ENCODE measurements at regions not wholly inside any gene's neighbourhood (a gene's known extent, or its start where the extent isn't known, plus 50 kb on each side); places are given as distances from the start of the nearest gene placed in this dataset.
"Not testable (repeated sequence)": the region's sequence is repeated elsewhere in the genome, so short reads cannot be mapped to it uniquely, and the experiment has no call there.

DNA sequence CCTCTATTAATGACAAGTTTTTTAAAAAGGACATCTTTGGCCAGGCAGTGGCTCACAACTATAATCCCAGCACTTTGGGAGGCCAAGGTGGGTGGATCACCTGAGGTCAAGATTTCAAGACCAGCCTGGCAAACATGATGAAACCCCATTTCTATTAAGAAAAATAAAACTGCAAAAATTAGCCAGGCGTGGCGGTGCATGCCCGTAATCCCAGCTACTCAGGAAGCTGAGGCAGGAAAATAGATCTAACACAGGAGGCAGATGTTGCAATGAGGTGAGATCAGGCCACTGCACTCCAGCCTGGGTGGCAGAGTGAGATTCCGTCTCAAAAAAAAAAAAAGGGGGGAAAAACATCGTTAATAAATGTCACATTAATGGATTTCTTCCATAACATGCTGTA, 1805.4 kb downstream of the C4orf33 start:
- no peaks in the 10 kb centered on the region for H3K27me3 ChIP-seq (ENCODE audit: control insufficient read depth, insufficient read depth, low read length)
- no peak overlapping the region for H3K4me3 ChIP-seq (ENCODE audit: low read depth, low read length)
- no peak overlapping the region for H3K27ac ChIP-seq (ENCODE audit: low read depth, low read length)
- no peak overlapping the region for H3K9ac ChIP-seq (ENCODE audit: low read depth, low read length)
- no peaks in the 10 kb centered on the region for H3K36me3 ChIP-seq (ENCODE audit: control insufficient read depth, insufficient read depth, low read length)
- H3K4me1 ChIP-seq (ENCODE audit: control insufficient read depth, insufficient read depth, low read length): no peaks in the 10 kb centered on the region
- H3K9me3 ChIP-seq (ENCODE audit: control insufficient read depth, insufficient read depth, low read length): no peaks in the 10 kb centered on the region

GRCh38 chr4:130922955-130923354, 1827.0 kb downstream of the C4orf33 start:
- H3K4me3 ChIP-seq (ENCODE audit: low read depth, low read length): no peak overlapping the region
- no peaks in the 10 kb centered on the region for H3K36me3 ChIP-seq (ENCODE audit: control insufficient read depth, insufficient read depth, low read length)
- H3K27ac ChIP-seq (ENCODE audit: low read depth, low read length): no peak overlapping the region
- no peaks in the 10 kb centered on the region for H3K4me1 ChIP-seq (ENCODE audit: control insufficient read depth, insufficient read depth, low read length)
- no peak overlapping the region for H3K9ac ChIP-seq (ENCODE audit: low read depth, low read length)
- H3K9me3 ChIP-seq (ENCODE audit: control insufficient read depth, insufficient read depth, low read length): no peaks in the 10 kb centered on the region
- no peaks in the 10 kb centered on the region for H3K27me3 ChIP-seq (ENCODE audit: control insufficient read depth, insufficient read depth, low read length)

GRCh38 chr4:130955520-130955919, 1859.6 kb downstream of the C4orf33 start:
- Histone ChIP-seq H3K36me3 (ENCODE audit: control insufficient read depth, insufficient read depth, low read length) (no peaks in the 10 kb centered on the region), H3K9me3 (ENCODE audit: control insufficient read depth, insufficient read depth, low read length) (peaks cover 5% of the 10 kb centered on the region), H3K4me3 (ENCODE audit: low read depth, low read length) (no peak overlapping the region), H3K9ac (ENCODE audit: low read depth, low read length) (no peak overlapping the region), H3K27me3 (ENCODE audit: control insufficient read depth, insufficient read depth, low read length) (no peaks in the 10 kb centered on the region), H3K4me1 (ENCODE audit: control insufficient read depth, insufficient read depth, low read length) (no peaks in the 10 kb centered on the region), H3K27ac (ENCODE audit: low read depth, low read length) (no peak overlapping the region)

GRCh38 chr4:130985371-130985770, 1889.4 kb downstream of the C4orf33 start:
- Histone ChIP-seq H3K9ac (ENCODE audit: low read depth, low read length) (no peak overlapping the region), H3K9me3 (ENCODE audit: control insufficient read depth, insufficient read depth, low read length) (no peaks in the 10 kb centered on the region)

GRCh38 chr4:130995988-130996387, 1900.0 kb downstream of the C4orf33 start:
- Histone ChIP-seq H3K27me3 (ENCODE audit: control insufficient read depth, insufficient read depth, low read length) (no peaks in the 10 kb centered on the region), H3K4me3 (ENCODE audit: low read depth, low read length) (no peak overlapping the region), H3K4me1 (ENCODE audit: control insufficient read depth, insufficient read depth, low read length) (no peaks in the 10 kb centered on the region; the same call in 1 of the 2 replicates), H3K9me3 (ENCODE audit: control insufficient read depth, insufficient read depth, low read length) (peaks cover 6% of the 10 kb centered on the region; the same call in 1 of the 2 replicates), H3K27ac (ENCODE audit: low read depth, low read length) (no peak overlapping the region), H3K36me3 (ENCODE audit: control insufficient read depth, insufficient read depth, low read length) (no peaks in the 10 kb centered on the region), H3K9ac (ENCODE audit: low read depth, low read length) (no peak overlapping the region)

More at GRCh38 chr4:130985371-130985770, 1889.4 kb downstream of the C4orf33 start:
- Histone ChIP-seq H3K4me1 (ENCODE audit: control insufficient read depth, insufficient read depth, low read length) (0 out of 2 replicates have a peak, but pooled peaks cover 5% of the 10 kb centered on the region), H3K36me3 (ENCODE audit: control insufficient read depth, insufficient read depth, low read length) (no peaks in the 10 kb centered on the region), H3K27ac (ENCODE audit: low read depth, low read length) (no peak overlapping the region), H3K27me3 (ENCODE audit: control insufficient read depth, insufficient read depth, low read length) (no peaks in the 10 kb centered on the region), H3K4me3 (ENCODE audit: low read depth, low read length) (no peak overlapping the region)

DNA sequence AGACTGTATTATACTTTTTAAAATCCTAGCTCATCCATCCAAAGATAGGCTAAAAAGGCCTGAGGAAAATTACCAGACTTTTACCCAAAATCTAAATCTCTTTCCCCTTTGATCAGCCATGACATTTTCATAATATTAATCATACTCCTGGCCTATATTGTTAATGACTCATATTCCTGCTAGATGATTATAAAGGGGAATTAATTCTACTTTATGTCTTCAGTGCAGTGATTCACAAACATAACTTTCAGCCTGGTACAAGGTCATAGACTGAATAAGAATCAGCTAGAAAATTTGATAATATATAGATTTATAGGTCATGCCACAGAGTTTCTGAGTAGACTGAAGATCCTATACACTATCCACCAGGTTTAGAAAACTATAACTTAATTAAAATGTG, 1905.4 kb downstream of the C4orf33 start:
- H3K27ac ChIP-seq (ENCODE audit: low read depth, low read length): no peak overlapping the region
- H3K4me1 ChIP-seq (ENCODE audit: control insufficient read depth, insufficient read depth, low read length): no peaks in the 10 kb centered on the region; the same call in 1 of the 2 replicates
- no peak overlapping the region for H3K9ac ChIP-seq (ENCODE audit: low read depth, low read length)
- H3K36me3 ChIP-seq (ENCODE audit: control insufficient read depth, insufficient read depth, low read length): no peaks in the 10 kb centered on the region
- H3K9me3 ChIP-seq (ENCODE audit: control insufficient read depth, insufficient read depth, low read length): peaks cover 6% of the 10 kb centered on the region; the same call in 1 of the 2 replicates
- H3K27me3 ChIP-seq (ENCODE audit: control insufficient read depth, insufficient read depth, low read length): no peaks in the 10 kb centered on the region
- H3K4me3 ChIP-seq (ENCODE audit: low read depth, low read length): no peak overlapping the region

GRCh38 chr4:131002132-131002531, 1906.2 kb downstream of the C4orf33 start:
- Histone ChIP-seq H3K4me3 (ENCODE audit: low read depth, low read length) (no peak overlapping the region), H3K4me1 (ENCODE audit: control insufficient read depth, insufficient read depth, low read length) (no peaks in the 10 kb centered on the region; the same call in 1 of the 2 replicates), H3K36me3 (ENCODE audit: control insufficient read depth, insufficient read depth, low read length) (no peaks in the 10 kb centered on the region), H3K9me3 (ENCODE audit: control insufficient read depth, insufficient read depth, low read length) (no peaks in the 10 kb centered on the region), H3K27me3 (ENCODE audit: control insufficient read depth, insufficient read depth, low read length) (no peaks in the 10 kb centered on the region), H3K27ac (ENCODE audit: low read depth, low read length) (no peak overlapping the region), H3K9ac (ENCODE audit: low read depth, low read length) (no peak overlapping the region)

- H3K9ac ChIP-seq (ENCODE audit: low read depth, low read length): no peak overlapping the region
- H3K9me3 ChIP-seq (ENCODE audit: control insufficient read depth, insufficient read depth, low read length): no peaks in the 10 kb centered on the region
- no peaks in the 10 kb centered on the region for H3K36me3 ChIP-seq (ENCODE audit: control insufficient read depth, insufficient read depth, low read length)
- H3K4me1 ChIP-seq (ENCODE audit: control insufficient read depth, insufficient read depth, low read length): no peaks in the 10 kb centered on the region
- no peaks in the 10 kb centered on the region for H3K27me3 ChIP-seq (ENCODE audit: control insufficient read depth, insufficient read depth, low read length)
- H3K4me3 ChIP-seq (ENCODE audit: low read depth, low read length): no peak overlapping the region
- H3K27ac ChIP-seq (ENCODE audit: low read depth, low read length): no peak overlapping the region
These were observed 1910.4 kb downstream of the C4orf33 start for GRCh38 chr4:131006388-131006787.

- not testable (repeated sequence) for H3K9me3 ChIP-seq (ENCODE audit: control insufficient read depth, insufficient read depth, low read length); H3K9ac ChIP-seq (ENCODE audit: low read depth, low read length); H3K36me3 ChIP-seq (ENCODE audit: control insufficient read depth, insufficient read depth, low read length); H3K27ac ChIP-seq (ENCODE audit: low read depth, low read length); H3K4me3 ChIP-seq (ENCODE audit: low read depth, low read length); H3K27me3 ChIP-seq (ENCODE audit: control insufficient read depth, insufficient read depth, low read length)
- peaks cover 24% of the 10 kb centered on the region for H3K4me1 ChIP-seq (ENCODE audit: control insufficient read depth, insufficient read depth, low read length)
These were observed 1916.0 kb downstream of the C4orf33 start for GRCh38 chr4:131011961-131012360.

GRCh38 chr4:131013226-131013625, 1917.3 kb downstream of the C4orf33 start:
- H3K4me3 ChIP-seq (ENCODE audit: low read depth, low read length): no peak overlapping the region
- H3K4me1 ChIP-seq (ENCODE audit: control insufficient read depth, insufficient read depth, low read length): peaks cover 24% of the 10 kb centered on the region
- no peak overlapping the region for H3K27ac ChIP-seq (ENCODE audit: low read depth, low read length)
- H3K27me3 ChIP-seq (ENCODE audit: control insufficient read depth, insufficient read depth, low read length): no peaks in the 10 kb centered on the region
- no peak overlapping the region for H3K9ac ChIP-seq (ENCODE audit: low read depth, low read length)
- no peaks in the 10 kb centered on the region for H3K9me3 ChIP-seq (ENCODE audit: control insufficient read depth, insufficient read depth, low read length)
- no peaks in the 10 kb centered on the region for H3K36me3 ChIP-seq (ENCODE audit: control insufficient read depth, insufficient read depth, low read length)

GRCh38 chr4:131026771-131027170, 1930.8 kb downstream of the C4orf33 start:
- Histone ChIP-seq H3K27ac (ENCODE audit: low read depth, low read length) (no peak overlapping the region), H3K27me3 (ENCODE audit: control insufficient read depth, insufficient read depth, low read length) (no peaks in the 10 kb centered on the region), H3K36me3 (ENCODE audit: control insufficient read depth, insufficient read depth, low read length) (no peaks in the 10 kb centered on the region), H3K9me3 (ENCODE audit: control insufficient read depth, insufficient read depth, low read length) (no peaks in the 10 kb centered on the region), H3K4me1 (ENCODE audit: control insufficient read depth, insufficient read depth, low read length) (0 out of 2 replicates have a peak, but pooled peaks cover 3% of the 10 kb centered on the region), H3K9ac (ENCODE audit: low read depth, low read length) (no peak overlapping the region), H3K4me3 (ENCODE audit: low read depth, low read length) (no peak overlapping the region)

- H3K9me3 ChIP-seq (ENCODE audit: control insufficient read depth, insufficient read depth, low read length): no peaks in the 10 kb centered on the region
- H3K36me3 ChIP-seq (ENCODE audit: control insufficient read depth, insufficient read depth, low read length): no peaks in the 10 kb centered on the region
- no peak overlapping the region for H3K27ac ChIP-seq (ENCODE audit: low read depth, low read length)
- H3K27me3 ChIP-seq (ENCODE audit: control insufficient read depth, insufficient read depth, low read length): no peaks in the 10 kb centered on the region
- H3K4me3 ChIP-seq (ENCODE audit: low read depth, low read length): no peak overlapping the region
- no peaks in the 10 kb centered on the region for H3K4me1 ChIP-seq (ENCODE audit: control insufficient read depth, insufficient read depth, low read length)
- H3K9ac ChIP-seq (ENCODE audit: low read depth, low read length): no peak overlapping the region
These were observed 1948.4 kb downstream of the C4orf33 start for GRCh38 chr4:131044368-131044767.

Measured in HUES48 (cell line).